K562 (cell line): ENCODE measurements at regions not wholly inside any gene's neighbourhood (a gene's known extent, or its start where the extent isn't known, plus 50 kb on each side); places are given as distances from the start of the nearest gene placed in this dataset.

Source experiments
- ATAC-seq: fragments of 200-7000 bp; cut with Tn5 transposase; 3 replicates; pipeline ENCODE4 v1.9.1; 2020; ENCODE audit warnings: moderate library complexity
- BruUV-seq: library from RNA; stranded (reverse); fragments of 400-500 nt; replicated peaks from 2 replicates; lab custom pipeline; 2021; lab: Mats Ljungman, UMichigan
- CTCF ChIA-PET: fragments of 300-600 bp; formaldehyde crosslinking; extraction: SDS; loops from one replicate; lab custom pipeline; 2021; ENCODE audit warnings: low intra/inter-chr PET ratio; lab: Yijun Ruan, JAX
- POLR2A ChIA-PET: fragments of 300-600, 350-650 bp; sonication (Branson Sonifier 250); formaldehyde crosslinking; extraction: SDS; loops from one replicate; lab custom pipeline; 2021; ENCODE audit warnings: antibody characterized with exemption, inconsistent platforms; lab: Yijun Ruan, JAX
- DNase-seq, 4 experiments: peaks; one replicate each; pipeline versions ENCODE4 v3.0.0 to v3.0.0-alpha.2; 2011 to 2018; ENCODE audit warnings: low spot score in 3 of 4, mixed read lengths in 3 of 4; ENCODE audit errors: extremely low read depth in 1 of 4
- FAIRE-seq: peaks from 2 replicates; lab custom pipeline; 2011; peaks lifted over from hg19 to GRCh38; lab: Jason Lieb, UNC
- H2AFZ ChIP-seq: 2 replicates; pipeline ENCODE4 v1.6.0; 2011; ENCODE audit warnings: low read depth, low read length, control low read depth, inconsistent platforms
- H3K27ac ChIP-seq: fragments of 200-600 bp; 3 replicates; pipeline ENCODE4 v1.8.0; 2011; ENCODE audit warnings: low read depth, mild to moderate bottlenecking, control low read depth, inconsistent platforms, low read length, moderate library complexity, mixed read lengths; ENCODE audit errors: extremely low read depth
- H3K27me3 ChIP-seq, 2 experiments: fragments of 300-600 bp in 1 of 2; 2 replicates in 1 of 2; 3 replicates in 1 of 2; pipeline versions ENCODE4 v1.6.0 to v1.8.0; 2011; ENCODE audit warnings: inconsistent platforms in 2 of 2, low read length in 2 of 2, mild to moderate bottlenecking in 1 of 2, mixed read lengths in 1 of 2, moderate library complexity in 1 of 2; ENCODE audit not compliant: control insufficient read depth in 2 of 2, insufficient read depth in 2 of 2
- H3K36me3 ChIP-seq: fragments of 300-600 bp; 3 replicates; pipeline ENCODE4 v1.8.0; 2011; ENCODE audit warnings: mild to moderate bottlenecking, low read length, inconsistent platforms; ENCODE audit not compliant: control insufficient read depth, insufficient read depth
- H3K4me1 ChIP-seq, 2 experiments: fragments of 200-600 bp in 1 of 2; replicated peaks in 1 of 2; 2 replicates in 1 of 2; 3 replicates in 1 of 2; pipeline versions ENCODE4 v1.5.1 to v1.8.0; 2011; ENCODE audit warnings: inconsistent platforms in 2 of 2, low read length in 2 of 2, mild to moderate bottlenecking in 1 of 2, mixed read lengths in 1 of 2, moderate library complexity in 1 of 2; ENCODE audit not compliant: control insufficient read depth in 2 of 2, insufficient read depth in 2 of 2
- H3K4me2 ChIP-seq: 2 replicates; pipeline ENCODE4 v1.6.1; 2011; ENCODE audit warnings: low read length, control low read depth, inconsistent platforms, mixed read lengths; ENCODE audit not compliant: insufficient read depth
- H3K4me3 ChIP-seq: fragments of 200-600 bp; sonication (generic), shearing (Covaris generic); 2 replicates; pipeline ENCODE4 v1.5.1; 2016; ENCODE audit warnings: control low read depth, inconsistent platforms
- H3K79me2 ChIP-seq: fragments of 200-600 bp; 3 replicates; pipeline ENCODE4 v1.8.0; 2011; ENCODE audit warnings: low read length, inconsistent platforms; ENCODE audit not compliant: control insufficient read depth, insufficient read depth
- H3K9ac ChIP-seq, 2 experiments: 2 replicates each; pipeline versions ENCODE4 v1.6.0 to v1.6.1; 2011; ENCODE audit warnings: low read depth in 2 of 2, low read length in 2 of 2, control low read depth in 1 of 2, inconsistent platforms in 1 of 2, mild to moderate bottlenecking in 1 of 2, mixed read lengths in 1 of 2; ENCODE audit not compliant: insufficient read depth in 1 of 2
- H3K9me1 ChIP-seq: one replicate; pipeline ENCODE4 v1.6.0; 2011; ENCODE audit warnings: inconsistent platforms, mild to moderate bottlenecking, low read length, moderate library complexity; ENCODE audit not compliant: control insufficient read depth, insufficient read depth
- H3K9me3 ChIP-seq: replicated peaks from 2 replicates; pipeline ENCODE4 v1.5.1; 2011; ENCODE audit warnings: low read depth, low read length, inconsistent platforms; ENCODE audit not compliant: control insufficient read depth, insufficient read depth
- H4K20me1 ChIP-seq: replicated peaks from 2 replicates; pipeline ENCODE4 v1.6.1; 2011; ENCODE audit warnings: low read length, inconsistent platforms, mixed read lengths; ENCODE audit not compliant: control insufficient read depth, insufficient read depth
- MIER1 ChIP-seq: fragments of 450-650 bp; IDR thresholded peaks from 2 replicates; pipeline ENCODE4 v1.6.1; 2016; ENCODE audit warnings: antibody characterized with exemption, mild to moderate bottlenecking, low read depth
- NCOA1 ChIP-seq: fragments of 450-650 bp; IDR thresholded peaks from 2 replicates; pipeline ENCODE4 v1.6.1; 2016; ENCODE audit warnings: low read depth
- NCOA4 ChIP-seq: fragments of 450-650 bp; IDR thresholded peaks from 2 replicates; pipeline ENCODE4 v1.6.1; 2018; ENCODE audit warnings: mild to moderate bottlenecking; ENCODE audit not compliant: partially characterized antibody
- RHOXF2B ChIP-seq: fragments of 250-450 bp; sonication (Bioruptor Pico); conservative IDR thresholded peaks from 2 replicates; pipeline ENCODE4 v1.5.1; 2021
- ZBED1 ChIP-seq: IDR thresholded peaks from 2 replicates; pipeline ENCODE4 v1.6.1; 2014
- WGBS: fragments of 100-300 bp; shearing (Covaris generic); methylation state at CpG from one replicate; pipeline ENCODE4 v1.1.6; 2016; ENCODE audit warnings: low coverage, mixed read lengths; ENCODE audit not compliant: insufficient coverage; ENCODE audit errors: missing lambda C conversion rate; 5-methylcytosine and 5-hydroxymethylcytosine counted together
- in situ Hi-C: fragments of 300-500 bp; cut with MboI; formaldehyde crosslinking; loops from 4 replicates; pipeline ENCODE4 v1.15.0; 2018; ENCODE audit warnings: inconsistent platforms, mixed read lengths
- intact Hi-C: fragments of 100-400 bp; cut with micrococcal nuclease; formaldehyde crosslinking; loops from 2 replicates; pipeline ENCODE4 v1.14.2; 2022
- TF ChIP-seq, protein P1 (sequence below): fragments of 200-400 bp; formaldehyde crosslinking; IDR thresholded peaks from 2 replicates; pipeline ENCODE4 v1.6.1; 2017; ENCODE audit warnings: mild to moderate bottlenecking, low read depth, low read length, moderate library complexity

DNA sequence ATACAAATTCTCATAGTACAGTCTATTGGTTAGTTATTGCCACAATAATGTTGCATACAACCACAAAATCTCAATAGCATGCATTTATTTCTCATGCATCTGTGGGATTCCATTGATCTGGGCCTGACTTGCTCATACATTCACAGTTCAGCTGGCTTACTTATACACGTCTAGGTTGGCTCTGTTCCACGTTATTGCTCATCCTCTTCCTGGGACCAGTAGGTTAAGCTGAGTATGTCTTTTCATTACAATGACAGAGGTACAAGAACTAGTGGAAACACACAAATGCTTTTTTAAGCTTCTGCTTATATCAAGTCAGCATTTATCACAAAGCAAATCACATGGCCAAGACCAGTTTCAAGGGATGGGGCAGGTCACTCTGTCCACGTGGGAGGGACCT is 485.3 kb upstream of the BTBD3 start:
- Histone ChIP-seq H3K27me3 (no peaks in the 10 kb centered on the region), H3K4me2 (no peak overlapping the region), H3K4me1 (no peaks in the 10 kb centered on the region), H3K36me3 (no peaks in the 10 kb centered on the region), H3K9me3 (no peaks in the 10 kb centered on the region), H3K4me3 (no peak overlapping the region), H4K20me1 (no peaks in the 10 kb centered on the region), H3K27ac (no peak overlapping the region), H2AFZ (no peak overlapping the region), H3K79me2 (no peaks in the 10 kb centered on the region), H3K9ac (no peak overlapping the region), H3K9me1 (no peaks in the 10 kb centered on the region)
- in situ Hi-C loops (no loop called here), intact Hi-C loops (no loop called here)
- ChIA-PET POLR2A (no interaction called here), CTCF (no interaction called here)
- DNase-seq (no peak), FAIRE-seq (no peak), ATAC-seq (no peak)
- WGBS, result 0% methylated on average over 3 of the region's 3 CpGs
- TF ChIP-seq NCOA1, result no peak
- TF ChIP-seq, protein P1, sequence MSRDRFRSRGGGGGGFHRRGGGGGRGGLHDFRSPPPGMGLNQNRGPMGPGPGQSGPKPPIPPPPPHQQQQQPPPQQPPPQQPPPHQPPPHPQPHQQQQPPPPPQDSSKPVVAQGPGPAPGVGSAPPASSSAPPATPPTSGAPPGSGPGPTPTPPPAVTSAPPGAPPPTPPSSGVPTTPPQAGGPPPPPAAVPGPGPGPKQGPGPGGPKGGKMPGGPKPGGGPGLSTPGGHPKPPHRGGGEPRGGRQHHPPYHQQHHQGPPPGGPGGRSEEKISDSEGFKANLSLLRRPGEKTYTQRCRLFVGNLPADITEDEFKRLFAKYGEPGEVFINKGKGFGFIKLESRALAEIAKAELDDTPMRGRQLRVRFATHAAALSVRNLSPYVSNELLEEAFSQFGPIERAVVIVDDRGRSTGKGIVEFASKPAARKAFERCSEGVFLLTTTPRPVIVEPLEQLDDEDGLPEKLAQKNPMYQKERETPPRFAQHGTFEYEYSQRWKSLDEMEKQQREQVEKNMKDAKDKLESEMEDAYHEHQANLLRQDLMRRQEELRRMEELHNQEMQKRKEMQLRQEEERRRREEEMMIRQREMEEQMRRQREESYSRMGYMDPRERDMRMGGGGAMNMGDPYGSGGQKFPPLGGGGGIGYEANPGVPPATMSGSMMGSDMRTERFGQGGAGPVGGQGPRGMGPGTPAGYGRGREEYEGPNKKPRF, result no peak
- TF ChIP-seq NCOA4, result no peak
- no peak for TF ChIP-seq RHOXF2B (CRISPR knock-in tag)
- no peak for TF ChIP-seq ZBED1
- TF ChIP-seq MIER1, result no peak
- BruUV-seq, result no TSS peak
